Stomach smooth muscle (tissue), 2 donors: ENCODE measurements at regions not wholly inside any gene's neighbourhood (a gene's known extent, or its start where the extent isn't known, plus 50 kb on each side); places are given as distances from the start of the nearest gene placed in this dataset.

Experiments used
- H3K27ac ChIP-seq: one replicate; pipeline ENCODE4 v1.7.0; 2013; ENCODE audit warnings: mild to moderate bottlenecking, low read length, inconsistent platforms
- H3K27me3 ChIP-seq, 2 donors: one replicate each; pipeline ENCODE4 v1.7.0; 2013; ENCODE audit warnings: low read length in 2 of 2; ENCODE audit not compliant: insufficient read depth in 2 of 2, control insufficient read depth in 1 of 2
- H3K36me3 ChIP-seq, 2 donors: one replicate each; pipeline ENCODE4 v1.7.0; 2013; ENCODE audit warnings: low read length in 2 of 2; ENCODE audit not compliant: control insufficient read depth in 2 of 2, insufficient read depth in 2 of 2
- H3K4me1 ChIP-seq: one replicate; pipeline ENCODE4 v1.7.0; 2013; ENCODE audit warnings: low read length; ENCODE audit not compliant: control insufficient read depth, insufficient read depth
- H3K4me3 ChIP-seq, 2 donors: one replicate each; pipeline ENCODE4 v1.7.0; 2013; ENCODE audit warnings: low read length in 2 of 2
- H3K9ac ChIP-seq, 2 donors: one replicate each; pipeline ENCODE4 v1.7.0; 2013; ENCODE audit warnings: low read length in 2 of 2, mild to moderate bottlenecking in 1 of 2
- H3K9me3 ChIP-seq, 2 donors: one replicate each; pipeline ENCODE4 v1.7.0; 2013; ENCODE audit warnings: low read length in 2 of 2; ENCODE audit not compliant: control insufficient read depth in 2 of 2
- donor health status: healthy.
- donor health status: Pancreatic carcinoma.

DNA sequence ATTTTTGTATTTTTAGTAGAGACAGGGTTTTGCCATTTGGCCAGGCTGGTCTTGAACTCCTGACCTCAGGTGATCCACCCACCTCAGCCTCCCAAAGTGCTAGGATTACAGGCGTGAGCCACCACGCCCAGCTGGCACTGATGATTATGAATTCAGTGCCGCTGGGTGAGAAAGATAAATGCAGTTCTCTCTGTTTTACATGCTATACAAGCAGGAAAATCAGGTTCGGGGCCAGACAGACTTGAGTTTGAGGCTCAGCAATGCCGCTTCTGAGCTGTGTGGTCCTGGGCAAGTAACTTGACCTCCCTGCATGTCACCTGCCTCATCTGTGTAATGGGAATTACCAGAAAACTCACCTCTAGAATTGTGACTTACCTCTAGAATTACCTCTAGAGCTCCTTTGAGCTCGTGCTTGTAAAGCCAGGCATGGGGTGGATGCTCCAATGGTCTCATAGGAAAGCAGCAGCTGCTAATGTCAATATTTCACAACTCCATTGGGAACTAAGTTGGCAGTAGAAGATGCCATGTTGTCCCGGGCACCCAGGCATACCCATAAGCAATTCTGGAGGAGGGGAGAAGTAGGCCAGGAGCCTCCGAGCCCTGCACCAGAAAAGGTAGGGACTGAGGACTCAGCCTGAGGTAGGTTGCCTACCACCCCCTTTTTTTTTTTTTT, 119.8 kb upstream of the SLC25A33 start:
- Histone ChIP-seq H3K27ac (no peak overlapping the region), H3K9me3 (peaks cover 0 to 6% of the 10 kb centered on the region in 2 donors), H3K27me3 (no peaks in the 10 kb centered on the region), H3K9ac (no peak overlapping the region), H3K4me3 (no peak overlapping the region), H3K36me3 (no peaks in the 10 kb centered on the region), H3K4me1 (peaks cover 1% of the 10 kb centered on the region)

DNA sequence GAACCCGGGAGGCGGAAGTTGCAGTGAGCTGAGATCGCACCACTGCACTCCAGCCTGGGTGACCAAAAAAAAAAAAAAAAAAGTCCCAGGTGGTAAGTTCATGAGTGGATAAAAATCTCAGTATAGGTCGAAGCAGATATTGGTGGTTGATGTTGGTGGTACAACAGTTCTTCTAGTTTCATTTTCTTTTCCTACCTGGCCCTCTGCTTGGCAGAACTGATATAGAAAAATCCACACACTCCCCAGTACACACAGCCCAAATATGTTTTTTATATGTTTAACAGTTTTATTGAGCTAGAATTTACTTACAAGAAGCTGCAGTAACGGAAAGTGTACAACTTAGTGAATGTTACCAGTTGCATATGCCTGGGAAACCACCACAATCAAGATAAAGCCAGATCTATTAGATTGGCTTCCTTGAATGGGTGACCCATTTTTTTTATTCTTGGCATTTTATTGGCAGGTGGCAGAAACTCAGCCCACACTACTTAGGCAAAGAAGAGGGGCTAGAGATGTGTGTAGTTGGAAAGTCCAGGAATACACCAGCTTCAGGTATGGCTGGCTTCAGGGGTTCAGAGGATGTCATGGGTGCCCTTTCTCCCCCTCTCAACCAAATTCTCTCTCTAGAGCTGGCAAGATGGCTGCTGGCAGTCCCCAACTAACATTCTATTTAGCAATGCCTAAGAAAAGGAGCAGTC, 118.3 kb upstream of the SLC25A33 start:
- Histone ChIP-seq H3K27ac (no peak overlapping the region), H3K9me3 (peaks cover 0 to 6% of the 10 kb centered on the region in 2 donors), H3K4me1 (no peaks in the 10 kb centered on the region), H3K27me3 (no peaks in the 10 kb centered on the region), H3K9ac (no peak overlapping the region), H3K36me3 (no peaks in the 10 kb centered on the region), H3K4me3 (no peak overlapping the region)

DNA sequence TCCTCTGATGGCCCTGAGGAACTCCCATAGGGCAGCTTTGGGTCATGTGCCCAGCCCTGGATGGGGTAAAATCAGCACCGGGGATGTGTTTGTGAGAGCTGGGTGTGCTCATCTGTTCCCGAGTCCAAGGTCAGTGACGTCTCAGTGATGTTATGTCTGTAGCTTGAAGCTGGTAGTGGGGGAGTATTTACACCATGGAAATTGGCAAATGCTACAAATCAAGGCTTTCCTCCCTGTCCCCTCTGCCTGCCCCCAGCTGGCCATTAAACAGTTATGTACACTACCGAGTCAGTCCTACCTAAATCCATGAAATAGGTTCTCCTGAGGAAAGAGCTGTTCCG, 117.8 kb upstream of the SLC25A33 start:
- Histone ChIP-seq H3K4me1 (no peaks in the 10 kb centered on the region), H3K27ac (no peak overlapping the region), H3K4me3 (no peak overlapping the region), H3K9ac (no peak overlapping the region), H3K27me3 (no peaks in the 10 kb centered on the region), H3K36me3 (no peaks in the 10 kb centered on the region), H3K9me3 (peaks cover 0 to 6% of the 10 kb centered on the region in 2 donors)

DNA sequence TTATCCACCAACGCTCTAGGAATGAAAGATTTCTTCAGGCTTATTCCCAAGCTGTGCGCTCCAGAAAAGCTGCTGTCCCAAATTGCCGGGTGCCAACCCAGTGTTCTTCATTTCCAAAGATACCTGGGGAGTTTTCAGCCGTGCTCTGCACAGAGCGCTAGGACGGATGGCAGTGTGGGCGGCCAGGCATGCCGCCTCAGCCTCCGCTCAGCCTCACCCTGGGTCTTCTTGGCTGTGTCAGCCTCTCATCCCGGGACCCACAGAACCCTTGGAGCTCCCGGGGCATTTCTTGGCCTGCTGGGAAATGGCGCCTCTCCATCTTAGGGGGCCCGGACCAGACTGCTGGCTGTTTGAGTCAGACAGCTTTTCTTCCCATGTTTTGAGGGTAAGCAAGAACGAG, 116.9 kb upstream of the SLC25A33 start:
- Histone ChIP-seq H3K27me3 (no peaks in the 10 kb centered on the region), H3K9ac (no peak overlapping the region), H3K36me3 (no peaks in the 10 kb centered on the region), H3K4me1 (no peaks in the 10 kb centered on the region), H3K9me3 (peaks cover 0 to 6% of the 10 kb centered on the region in 2 donors), H3K4me3 (no peak overlapping the region), H3K27ac (no peak overlapping the region)

DNA sequence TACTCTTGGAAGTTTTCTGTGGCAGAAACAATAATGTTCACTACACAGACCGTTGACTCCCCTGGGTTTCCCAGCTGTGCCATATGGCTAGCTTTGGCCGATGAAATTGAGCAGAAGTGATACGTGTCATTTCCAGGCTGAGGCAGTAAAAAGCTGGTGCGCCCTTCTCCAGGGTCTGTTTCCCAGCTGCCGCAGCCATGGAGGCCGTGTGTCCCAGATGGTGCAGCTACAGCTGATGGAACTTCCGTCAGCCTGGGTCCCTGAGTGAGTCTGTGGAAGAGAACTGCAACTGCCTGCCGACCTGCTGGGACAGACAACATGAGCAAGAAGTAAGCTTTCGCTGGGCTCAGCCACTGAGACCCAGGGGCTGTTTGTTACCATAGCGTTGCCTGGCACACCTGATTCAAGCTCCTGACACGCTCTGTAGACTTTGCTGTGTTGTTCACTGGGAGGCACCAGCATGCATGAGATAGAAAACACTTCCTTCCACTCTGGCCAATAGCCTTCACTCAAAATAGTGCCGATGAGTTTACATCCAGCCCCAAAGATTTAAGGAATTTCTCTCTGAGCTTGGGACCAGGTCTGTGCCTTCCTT, 116.3 kb upstream of the SLC25A33 start:
- Histone ChIP-seq H3K9me3 (peaks cover 0 to 6% of the 10 kb centered on the region in 2 donors), H3K4me3 (no peak overlapping the region), H3K27ac (no peak overlapping the region), H3K4me1 (no peaks in the 10 kb centered on the region), H3K36me3 (no peaks in the 10 kb centered on the region), H3K9ac (no peak overlapping the region), H3K27me3 (no peaks in the 10 kb centered on the region)

DNA sequence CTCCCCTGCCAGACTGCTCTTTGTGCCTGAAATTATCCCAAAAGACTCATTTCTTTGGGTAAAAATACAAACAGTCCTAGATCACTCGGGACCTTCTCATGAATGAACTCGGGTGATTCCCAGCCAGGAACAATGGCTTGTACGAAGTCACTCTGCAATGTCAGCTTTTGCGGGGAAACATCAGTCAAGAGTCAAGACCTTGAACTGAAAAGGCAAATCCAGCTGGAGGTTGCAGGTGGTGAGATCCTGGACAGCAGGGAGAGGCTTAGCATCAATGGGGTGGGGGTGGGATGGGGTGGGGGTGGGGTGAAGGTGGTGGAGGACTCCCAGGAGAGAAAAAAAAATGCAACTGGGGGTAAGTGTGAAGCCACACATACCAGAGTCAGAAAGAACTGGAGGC, 115.0 kb upstream of the SLC25A33 start:
- H3K9me3 ChIP-seq, result peaks cover 0 to 6% of the 10 kb centered on the region in 2 donors
- no peaks in the 10 kb centered on the region for H3K36me3 ChIP-seq
- H3K9ac ChIP-seq, result no peak overlapping the region
- no peak overlapping the region for H3K27ac ChIP-seq
- peaks cover 8% of the 10 kb centered on the region for H3K4me1 ChIP-seq
- no peaks in the 10 kb centered on the region for H3K27me3 ChIP-seq
- H3K4me3 ChIP-seq, result no peak overlapping the region

DNA sequence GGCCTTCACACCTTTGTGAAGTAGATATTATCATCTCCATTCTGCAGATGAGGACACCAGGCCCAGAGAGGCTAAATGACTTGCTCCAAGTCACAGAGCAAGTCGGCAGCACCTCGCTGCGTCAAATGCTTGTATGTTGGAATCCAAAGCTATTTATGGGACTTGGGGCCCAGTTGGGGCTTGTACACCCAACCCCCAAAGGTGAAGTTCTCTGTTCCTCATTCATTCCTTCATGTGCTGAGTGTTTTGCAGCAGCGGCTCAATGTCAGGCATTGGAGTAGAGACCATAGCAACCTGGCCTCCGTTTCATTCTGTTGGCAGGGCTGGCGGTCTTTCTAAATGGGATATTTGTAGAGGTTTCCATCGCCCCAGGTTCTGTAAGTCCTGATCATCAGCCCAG, 113.4 kb upstream of the SLC25A33 start:
- Histone ChIP-seq H3K27ac (no peak overlapping the region), H3K27me3 (no peaks in the 10 kb centered on the region), H3K36me3 (no peaks in the 10 kb centered on the region), H3K4me3 (no peak overlapping the region), H3K9me3 (peaks cover 0 to 6% of the 10 kb centered on the region in 2 donors), H3K9ac (no peak overlapping the region), H3K4me1 (peaks cover 16% of the 10 kb centered on the region)

DNA sequence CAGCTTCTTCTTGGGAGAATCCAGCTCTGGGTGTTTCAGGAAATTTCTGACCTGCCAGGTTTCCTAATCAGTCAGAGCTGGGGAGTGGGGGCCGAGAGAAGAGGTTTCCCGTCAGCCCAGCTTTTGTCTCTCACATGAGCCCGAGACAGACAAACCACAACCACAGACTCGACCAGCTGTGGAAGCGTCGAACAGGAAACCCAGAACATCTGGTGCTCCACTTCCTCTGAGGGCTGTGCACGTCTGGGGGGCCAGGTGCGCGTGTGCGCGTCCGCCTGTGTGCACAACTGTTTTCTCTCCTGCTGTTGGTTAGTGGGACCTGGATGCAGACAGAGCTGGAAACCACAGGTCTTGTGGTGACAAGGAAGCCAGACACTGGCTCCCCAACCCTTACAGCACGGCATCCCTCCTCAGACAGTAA, 113.0 kb upstream of the SLC25A33 start:
- no peak overlapping the region for H3K4me3 ChIP-seq
- peaks cover 16% of the 10 kb centered on the region for H3K4me1 ChIP-seq
- H3K36me3 ChIP-seq, result no peaks in the 10 kb centered on the region
- H3K9me3 ChIP-seq, result peaks cover 0 to 6% of the 10 kb centered on the region in 2 donors
- no peak overlapping the region for H3K27ac ChIP-seq
- no peaks in the 10 kb centered on the region for H3K27me3 ChIP-seq
- no peak overlapping the region for H3K9ac ChIP-seq

DNA sequence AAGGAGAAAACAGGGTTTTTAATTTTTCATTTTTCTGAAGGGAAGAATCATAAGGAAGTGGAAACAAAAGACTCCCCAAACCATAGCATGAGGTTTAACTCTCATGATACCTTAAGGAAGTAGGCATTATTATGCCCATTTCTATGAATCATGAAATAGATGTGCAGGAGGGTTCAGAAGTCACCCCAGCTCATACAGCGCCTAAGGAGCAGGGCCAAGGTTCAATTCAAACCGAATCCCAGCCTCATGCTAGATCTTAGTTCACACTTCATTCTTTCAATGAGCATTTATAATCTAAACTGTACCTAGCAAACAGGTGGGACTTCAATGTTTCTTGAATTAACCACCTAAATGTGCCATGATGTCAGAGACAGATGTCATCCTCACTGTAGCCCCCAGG, 111.9 kb upstream of the SLC25A33 start:
- H3K27me3 ChIP-seq, result no peaks in the 10 kb centered on the region
- H3K4me1 ChIP-seq, result peaks cover 16% of the 10 kb centered on the region
- no peak overlapping the region for H3K27ac ChIP-seq
- no peaks in the 10 kb centered on the region for H3K36me3 ChIP-seq
- H3K4me3 ChIP-seq, result no peak overlapping the region
- no peak overlapping the region for H3K9ac ChIP-seq
- H3K9me3 ChIP-seq, result peaks cover 0 to 6% of the 10 kb centered on the region in 2 donors

DNA sequence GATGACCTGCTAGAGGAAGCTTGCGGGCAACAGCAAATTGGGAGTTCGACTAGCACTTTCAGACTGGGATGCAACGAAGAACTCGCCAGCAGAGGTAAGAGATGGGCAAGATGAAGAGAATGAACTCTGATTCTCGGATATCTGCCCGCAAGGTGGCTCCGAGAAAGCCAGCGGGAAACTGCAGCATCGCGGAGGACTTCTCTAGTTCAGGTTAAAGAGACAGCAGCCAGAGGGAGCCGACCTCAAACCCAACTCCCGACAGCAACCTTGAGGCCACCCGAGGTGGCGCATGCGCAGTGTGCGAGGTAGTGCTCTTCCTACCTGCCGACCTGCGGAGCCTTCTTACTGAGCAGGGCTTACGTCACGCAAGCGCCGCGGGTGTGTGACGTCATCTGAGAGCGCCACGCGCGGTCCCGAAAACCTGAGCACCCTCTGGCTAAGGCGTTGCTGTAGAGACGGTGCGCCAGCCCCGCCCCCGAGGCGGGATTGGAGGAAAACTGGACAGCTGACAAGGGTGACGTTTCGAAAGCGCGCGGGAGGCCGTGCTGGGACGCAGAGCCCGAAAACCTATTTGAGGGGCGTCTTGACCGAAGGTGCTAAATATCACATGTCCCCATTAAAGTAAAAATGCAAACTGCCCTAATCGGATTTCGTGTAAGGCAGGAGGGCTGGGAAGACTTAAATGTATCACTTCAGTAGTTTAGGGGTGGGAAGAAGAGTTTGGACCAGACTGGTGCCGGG, 110.5 kb upstream of the SLC25A33 start:
- no peaks in the 10 kb centered on the region for H3K9me3 ChIP-seq
- H3K9ac ChIP-seq, result peak overlapping the region; percentile 74 to 80
- peak overlapping the region; percentile 92 for H3K27ac ChIP-seq
- peaks cover 16% of the 10 kb centered on the region for H3K4me1 ChIP-seq
- peak overlapping the region; percentile 87 to 90 for H3K4me3 ChIP-seq
- no peaks in the 10 kb centered on the region for H3K27me3 ChIP-seq
- H3K36me3 ChIP-seq, result no peaks in the 10 kb centered on the region
